Panc1 (cell line): ENCODE measurements at regions not wholly inside any gene's neighbourhood (a gene's known extent, or its start where the extent isn't known, plus 50 kb on each side); places are given as distances from the start of the nearest gene placed in this dataset.

Source experiments
- ATAC-seq: fragments of 200-7000 bp; cut with Tn5 transposase; 2 replicates; pipeline ENCODE4 v1.9.1; 2020; ENCODE audit warnings: mild to moderate bottlenecking, moderate library complexity
- BruUV-seq: library from RNA; stranded (reverse); fragments of 400-500 nt; replicated peaks from 2 replicates; lab custom pipeline; 2021; lab: Mats Ljungman, UMichigan
- CTCF ChIA-PET: fragments of 300-600 bp; sonication (Branson Sonifier 250); formaldehyde crosslinking; loops from one replicate; lab custom pipeline; 2022; ENCODE audit warnings: antibody characterized with exemption; lab: Charles Lee
- POLR2A ChIA-PET: fragments of 300-600 bp; sonication (Branson Sonifier 250); formaldehyde crosslinking; loops from one replicate; lab custom pipeline; 2022; ENCODE audit warnings: antibody characterized with exemption; lab: Charles Lee
- DNase-seq: peaks from one replicate; pipeline ENCODE4 v3.0.0-alpha.2; 2010; ENCODE audit warnings: low read depth, low spot score
- H3K27ac ChIP-seq: 2 replicates; pipeline ENCODE4 v1.5.1; 2011; ENCODE audit warnings: mild to moderate bottlenecking, low read length, inconsistent platforms
- H3K27me3 ChIP-seq: fragments of 200-500 bp; sonication (Bioruptor generic); 2 replicates; pipeline ENCODE4 v1.6.0; 2014; ENCODE audit warnings: low read length, inconsistent platforms; ENCODE audit not compliant: control insufficient read depth, insufficient read depth
- H3K36me3 ChIP-seq: fragments of 200-500 bp; sonication (Bioruptor generic); 2 replicates; pipeline ENCODE4 v1.5.1; 2014; ENCODE audit warnings: inconsistent platforms, mild to moderate bottlenecking, low read length, moderate library complexity; ENCODE audit not compliant: control insufficient read depth, insufficient read depth
- H3K4me1 ChIP-seq: 2 replicates; pipeline ENCODE4 v1.5.1; 2011; ENCODE audit warnings: inconsistent platforms, mild to moderate bottlenecking, low read length, moderate library complexity; ENCODE audit not compliant: control insufficient read depth, insufficient read depth
- H3K4me3 ChIP-seq, 2 experiments: 2 replicates each; pipeline ENCODE4 v1.5.1; 2011 to 2012; ENCODE audit warnings: low read depth in 2 of 2, low read length in 2 of 2, mild to moderate bottlenecking in 2 of 2, inconsistent platforms in 1 of 2, moderate library complexity in 1 of 2
- H3K9me3 ChIP-seq: fragments of 200-500 bp; sonication (Bioruptor generic); 2 replicates; pipeline ENCODE4 v1.5.1; 2014; ENCODE audit warnings: low read depth, mild to moderate bottlenecking, inconsistent platforms, low read length, moderate library complexity; ENCODE audit not compliant: control insufficient read depth, insufficient read depth
- CTCF ChIP-seq: fragments of 450-650 bp; IDR thresholded peaks from 2 replicates; pipeline ENCODE4 v1.5.1; 2017; ENCODE audit warnings: mild to moderate bottlenecking
- POLR2AphosphoS5 ChIP-seq: IDR thresholded peaks from 2 replicates; pipeline ENCODE4 v1.6.1; 2012; ENCODE audit warnings: mild to moderate bottlenecking, low read depth, low read length, moderate library complexity
- REST ChIP-seq, 2 experiments: IDR thresholded peaks; 2 replicates each; pipeline ENCODE4 v1.6.1; 2011 to 2012; ENCODE audit warnings: low read depth in 2 of 2, control low read depth in 1 of 2, low read length in 1 of 2, mild to moderate bottlenecking in 1 of 2, moderate library complexity in 1 of 2; ENCODE audit not compliant: insufficient read depth in 1 of 2
- SIN3A ChIP-seq: IDR thresholded peaks from 2 replicates; pipeline ENCODE4 v1.6.1; 2012; ENCODE audit warnings: low read depth, mild to moderate bottlenecking, low read length, moderate library complexity, borderline replicate concordance; ENCODE audit not compliant: insufficient read depth
- TCF7L2 ChIP-seq: IDR thresholded peaks from 2 replicates; pipeline ENCODE4 v1.6.1; 2011; ENCODE audit warnings: mild to moderate bottlenecking, low read depth, low read length, inconsistent platforms
- in situ Hi-C: cut with HindIII; loops from 2 replicates; pipeline ENCODE4 v1.10.0; 2016; ENCODE audit warnings: low sequenced_read_pairs, low pct_unique_long_range_greater_than_20kb
- intact Hi-C: fragments of 100-400 bp; cut with micrococcal nuclease; formaldehyde crosslinking; loops from one replicate; pipeline ENCODE4 v1.10.0; 2022; ENCODE audit not compliant: unreplicated experiment

GRCh38 chr10:30774261-30774660, 144.7 kb upstream of the LYZL2 start:
- intact Hi-C loops, result no loop called here
- TF ChIP-seq SIN3A (no peak), CTCF (no peak), POLR2AphosphoS5 (no peak)
- DNase-seq (no peak), ATAC-seq (no peak)
- Histone ChIP-seq H3K27me3 (no peaks in the 10 kb centered on the region), H3K36me3 (no peaks in the 10 kb centered on the region), H3K27ac (no peak overlapping the region), H3K4me1 (no peaks in the 10 kb centered on the region), H3K4me3 (no peak overlapping the region), H3K9me3 (peaks cover 8% of the 10 kb centered on the region; the same call in 1 of the 2 replicates)
- ChIA-PET POLR2A (no interaction called here), CTCF (no interaction called here)
- in situ Hi-C loops, result no loop called here
- BruUV-seq, result no TSS peak

- peaks cover 8% of the 10 kb centered on the region; the same call in 1 of the 2 replicates for H3K9me3 ChIP-seq
- ChIA-PET POLR2A (no interaction called here), CTCF (no interaction called here)
- in situ Hi-C loops, result no loop called here
- intact Hi-C loops, result no loop called here
- DNase-seq (no peak), ATAC-seq (no peak)
- H3K27me3 ChIP-seq, result no peaks in the 10 kb centered on the region
- H3K4me3 ChIP-seq, result no peak overlapping the region
- no peaks in the 10 kb centered on the region for H3K4me1 ChIP-seq
- no TSS peak for BruUV-seq
- H3K36me3 ChIP-seq, result no peaks in the 10 kb centered on the region
- TF ChIP-seq POLR2AphosphoS5, result no peak
- TF ChIP-seq TCF7L2, result no peak
- TF ChIP-seq CTCF, result no peak
- no peak for TF ChIP-seq SIN3A
- no peak for TF ChIP-seq REST (IDR thresholded peaks at IDR 0.05; ENCODE audit: insufficient read depth in 1 of 2, low read depth in 2 of 2, low read length in 1 of 2)
- no peak overlapping the region for H3K27ac ChIP-seq
Observed at GRCh38 chr10:30773501-30773900, 143.9 kb upstream of the LYZL2 start.
